ENCODE measurements at regions not wholly inside any gene's neighbourhood (a gene's known extent, or its start where the extent isn't known, plus 50 kb on each side); places are given as distances from the start of the nearest gene placed in this dataset.

DNA sequence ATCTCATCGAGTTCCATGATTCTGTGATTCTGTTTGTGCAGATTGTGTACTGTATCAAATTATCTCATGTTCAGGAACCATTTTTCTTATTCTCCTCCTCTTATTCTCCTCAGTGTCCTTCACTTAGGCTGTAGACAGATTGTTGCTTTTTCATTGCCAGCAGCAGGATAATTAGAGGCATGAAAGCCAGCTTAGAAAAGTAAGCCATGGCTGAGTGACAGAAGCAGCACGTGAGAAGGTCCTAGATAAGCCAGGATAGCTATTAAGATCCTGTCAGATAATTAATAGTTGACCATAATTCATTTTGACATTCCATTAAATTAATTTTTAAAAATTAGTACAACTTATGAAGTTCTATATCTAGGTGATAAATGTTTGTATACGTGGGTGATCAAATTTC lies 60.8 kb upstream of the PRKACB start:
- Histone ChIP-seq H3K9me3 (no peaks in the 10 kb centered on the region), H3K4me1 (no peaks in the 10 kb centered on the region), H3K4me3 (no peak overlapping the region), H3K27ac (no peak overlapping the region), H3K36me3 (no peaks in the 10 kb centered on the region), H3K27me3 (no peaks in the 10 kb centered on the region)
- DNase-seq: no peak
- TF ChIP-seq, protein P1, sequence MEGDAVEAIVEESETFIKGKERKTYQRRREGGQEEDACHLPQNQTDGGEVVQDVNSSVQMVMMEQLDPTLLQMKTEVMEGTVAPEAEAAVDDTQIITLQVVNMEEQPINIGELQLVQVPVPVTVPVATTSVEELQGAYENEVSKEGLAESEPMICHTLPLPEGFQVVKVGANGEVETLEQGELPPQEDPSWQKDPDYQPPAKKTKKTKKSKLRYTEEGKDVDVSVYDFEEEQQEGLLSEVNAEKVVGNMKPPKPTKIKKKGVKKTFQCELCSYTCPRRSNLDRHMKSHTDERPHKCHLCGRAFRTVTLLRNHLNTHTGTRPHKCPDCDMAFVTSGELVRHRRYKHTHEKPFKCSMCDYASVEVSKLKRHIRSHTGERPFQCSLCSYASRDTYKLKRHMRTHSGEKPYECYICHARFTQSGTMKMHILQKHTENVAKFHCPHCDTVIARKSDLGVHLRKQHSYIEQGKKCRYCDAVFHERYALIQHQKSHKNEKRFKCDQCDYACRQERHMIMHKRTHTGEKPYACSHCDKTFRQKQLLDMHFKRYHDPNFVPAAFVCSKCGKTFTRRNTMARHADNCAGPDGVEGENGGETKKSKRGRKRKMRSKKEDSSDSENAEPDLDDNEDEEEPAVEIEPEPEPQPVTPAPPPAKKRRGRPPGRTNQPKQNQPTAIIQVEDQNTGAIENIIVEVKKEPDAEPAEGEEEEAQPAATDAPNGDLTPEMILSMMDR (IDR thresholded peaks at IDR 0.05): no peak
- no peak for TF ChIP-seq POLR2A (IDR thresholded peaks at IDR 0.05)
- intact Hi-C loops (cut with DNase I; ENCODE audit: low total_unique reads): no loop called here

GRCh38 chr1:84078842-84079202 lies 65.2 kb upstream of the PRKACB start:
- H3K27me3 ChIP-seq: no peaks in the 10 kb centered on the region
- H3K27ac ChIP-seq: peak overlapping the region; percentile 92 to 93
- no peaks in the 10 kb centered on the region for H3K4me1 ChIP-seq
- no peak for DNase-seq
- intact Hi-C loops (cut with DNase I; ENCODE audit: low total_unique reads): loop anchor here (10.0 kb wide), 1 partner anchor 74 kb away; no protein-coding TSS in a partner anchor
- no peaks in the 10 kb centered on the region for H3K36me3 ChIP-seq
- H3K9me3 ChIP-seq: no peaks in the 10 kb centered on the region
- H3K4me3 ChIP-seq: peak overlapping the region; percentile 82 to 83
- no peak for TF ChIP-seq POLR2A (IDR thresholded peaks at IDR 0.05)
- TF ChIP-seq, protein P1 (IDR thresholded peaks at IDR 0.05): no peak

DNA sequence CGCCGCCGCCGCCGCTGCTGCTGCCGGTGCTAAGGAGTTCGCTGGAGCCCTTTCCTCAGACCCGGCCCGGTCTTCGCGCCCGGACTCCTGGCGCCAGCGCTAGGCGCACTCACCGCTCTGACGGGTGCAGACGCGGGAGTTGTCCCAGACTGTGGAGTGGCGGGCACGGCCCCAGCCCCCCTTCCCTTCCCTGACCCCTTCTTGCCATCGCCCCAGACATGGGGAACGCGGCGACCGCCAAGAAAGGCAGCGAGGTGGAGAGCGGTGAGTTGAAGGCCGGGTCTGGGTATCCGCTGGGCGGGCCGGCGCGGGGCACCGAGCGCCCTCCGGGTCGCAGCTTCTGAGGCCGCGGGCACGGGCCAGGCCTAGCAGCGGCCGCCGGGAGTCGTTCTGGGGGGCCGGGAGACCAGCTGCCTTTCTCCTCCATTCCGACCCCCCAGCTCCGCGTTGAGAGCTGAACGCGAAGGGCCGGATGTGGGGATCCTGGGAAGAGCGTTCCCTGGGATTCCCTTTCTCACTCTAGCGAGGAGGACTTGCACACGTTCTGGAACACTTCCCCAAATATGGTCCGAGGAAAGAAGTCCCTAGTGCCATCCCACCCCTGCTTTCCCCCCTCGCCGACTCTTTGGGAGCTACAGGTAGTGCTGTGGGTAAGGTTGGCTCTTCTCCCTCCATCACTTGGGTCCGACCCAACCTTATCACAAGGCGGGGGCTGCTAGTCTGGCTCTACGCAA lies 65.8 kb upstream of the PRKACB start:
- intact Hi-C loops (cut with DNase I; ENCODE audit: low total_unique reads): loop anchor here (10.0 kb wide), 1 partner anchor 73 kb away; no protein-coding TSS in a partner anchor
- TF ChIP-seq POLR2A (IDR thresholded peaks at IDR 0.05): peak in 1 of 2 donors; percentile 24
- TF ChIP-seq, protein P1 (IDR thresholded peaks at IDR 0.05): no peak
- peak in 1 of 2 donors; percentile 27 for DNase-seq
- Histone ChIP-seq H3K27ac (peak overlapping the region; percentile 92 to 93), H3K4me1 (no peaks in the 10 kb centered on the region), H3K27me3 (no peaks in the 10 kb centered on the region), H3K9me3 (no peaks in the 10 kb centered on the region), H3K4me3 (peak overlapping the region; percentile 82 to 83), H3K36me3 (no peaks in the 10 kb centered on the region)

GRCh38 chr1:84077476-84078107 lies 66.5 kb upstream of the PRKACB start:
- no peaks in the 10 kb centered on the region for H3K9me3 ChIP-seq
- no peaks in the 10 kb centered on the region for H3K4me1 ChIP-seq
- peak overlapping the region; percentile 82 to 83 for H3K4me3 ChIP-seq
- peak; percentile 53 to 76 for DNase-seq
- H3K36me3 ChIP-seq: no peaks in the 10 kb centered on the region
- H3K27me3 ChIP-seq: no peaks in the 10 kb centered on the region
- peak overlapping the region; percentile 92 to 93 for H3K27ac ChIP-seq
- TF ChIP-seq, protein P1 (IDR thresholded peaks at IDR 0.05): peak in 1 of 4 experiments; percentile 17
- peak in 1 of 2 donors; percentile 55 for TF ChIP-seq POLR2A (IDR thresholded peaks at IDR 0.05)
- intact Hi-C loops (cut with DNase I; ENCODE audit: low total_unique reads): loop anchor here (10.0 kb wide), 1 partner anchor 73 kb away; no protein-coding TSS in a partner anchor

DNA sequence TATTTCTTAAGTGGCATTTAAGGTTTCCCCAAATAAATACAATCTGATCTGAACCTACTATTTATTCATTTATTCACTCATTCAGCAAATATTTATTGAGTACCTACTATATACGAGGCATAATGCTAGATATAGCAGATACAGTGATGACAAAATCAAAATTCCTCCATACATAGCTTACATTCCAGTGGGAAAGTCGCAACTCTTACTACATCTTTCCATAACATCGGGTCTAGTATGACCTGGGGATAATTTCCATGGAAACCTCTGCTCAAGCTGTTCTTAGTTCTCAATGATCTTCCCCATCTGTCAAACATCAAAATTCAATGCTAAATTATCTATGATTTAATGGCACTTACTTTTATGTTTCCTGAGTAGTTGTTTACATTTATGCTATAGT lies 70.8 kb upstream of the PRKACB start:
- Histone ChIP-seq H3K4me3 (no peak overlapping the region), H3K9me3 (no peaks in the 10 kb centered on the region), H3K36me3 (no peaks in the 10 kb centered on the region), H3K27ac (no peak overlapping the region), H3K4me1 (no peaks in the 10 kb centered on the region), H3K27me3 (no peaks in the 10 kb centered on the region)
- no peak for TF ChIP-seq POLR2A (IDR thresholded peaks at IDR 0.05)
- TF ChIP-seq, protein P1 (IDR thresholded peaks at IDR 0.05): no peak
- DNase-seq: no peak
- intact Hi-C loops (cut with DNase I; ENCODE audit: low total_unique reads): loop anchor here (10.0 kb wide), 1 partner anchor 68 kb away; no protein-coding TSS in a partner anchor
